Hematopoietic multipotent progenitor cell treated with erythropoietin and hydrocortisone succinate and interleukin-3 and kit ligand, for 6 days (in vitro differentiated cells): ENCODE measurements at regions not wholly inside any gene's neighbourhood (a gene's known extent, or its start where the extent isn't known, plus 50 kb on each side); places are given as distances from the start of the nearest gene placed in this dataset.

Experiments
- DNase-seq: peaks from one replicate; pipeline ENCODE4 v3.0.0-alpha.2; 2015

GRCh38 chr5:125261505-125262250, 515.2 kb upstream of the ZNF608 start:
- DNase-seq = no peak

- no peak for DNase-seq
Measured at GRCh38 chr5:125262782-125263181, 516.3 kb upstream of the ZNF608 start.

- DNase-seq = no peak
Measured at GRCh38 chr5:125263356-125263755, 516.9 kb upstream of the ZNF608 start.

GRCh38 chr5:125266106-125266505, 519.7 kb upstream of the ZNF608 start:
- no peak for DNase-seq

- no peak for DNase-seq
Measured at GRCh38 chr5:125267636-125268248, 521.3 kb upstream of the ZNF608 start.

- DNase-seq = no peak
Measured at GRCh38 chr5:125269926-125270325, 523.5 kb upstream of the ZNF608 start.

- peak; percentile 5 for DNase-seq
Measured at GRCh38 chr5:125272357-125272756, 525.9 kb upstream of the ZNF608 start.

- no peak for DNase-seq
Measured at GRCh38 chr5:125274211-125274610, 527.8 kb upstream of the ZNF608 start.

- no peak for DNase-seq
Measured at GRCh38 chr5:125274938-125275724, 528.7 kb upstream of the ZNF608 start.

- no peak for DNase-seq
Measured at GRCh38 chr5:125275725-125276090, 529.3 kb upstream of the ZNF608 start.

- no peak for DNase-seq
Measured at GRCh38 chr5:125276096-125276495, 529.7 kb upstream of the ZNF608 start.

GRCh38 chr5:125277494-125278154, 531.2 kb upstream of the ZNF608 start:
- no peak for DNase-seq

GRCh38 chr5:125278711-125279110, 532.3 kb upstream of the ZNF608 start:
- no peak for DNase-seq

- no peak for DNase-seq
Measured at GRCh38 chr5:125281667-125282066, 535.2 kb upstream of the ZNF608 start.

- no peak for DNase-seq
Measured at GRCh38 chr5:125283372-125283771, 536.9 kb upstream of the ZNF608 start.

- no peak for DNase-seq
Measured at GRCh38 chr5:125286271-125286670, 539.8 kb upstream of the ZNF608 start.

GRCh38 chr5:125289606-125290005, 543.2 kb upstream of the ZNF608 start:
- DNase-seq = no peak

- no peak for DNase-seq
Measured at GRCh38 chr5:125290935-125291334, 544.5 kb upstream of the ZNF608 start.

GRCh38 chr5:125291447-125291846, 545.0 kb upstream of the ZNF608 start:
- no peak for DNase-seq

GRCh38 chr5:125293223-125293622, 546.8 kb upstream of the ZNF608 start:
- no peak for DNase-seq

- no peak for DNase-seq
Measured at GRCh38 chr5:125293726-125294125, 547.3 kb upstream of the ZNF608 start.

GRCh38 chr5:125294844-125295243, 548.4 kb upstream of the ZNF608 start:
- no peak for DNase-seq

- no peak for DNase-seq
Measured at GRCh38 chr5:125295405-125295872, 549.0 kb upstream of the ZNF608 start.
